HCT116 (cell line): ENCODE measurements at regions not wholly inside any gene's neighbourhood (a gene's known extent, or its start where the extent isn't known, plus 50 kb on each side); places are given as distances from the start of the nearest gene placed in this dataset.

ENCODE experiments used
- ATAC-seq: fragments of 200-7000 bp; cut with Tn5 transposase; 2 replicates; pipeline ENCODE4 v1.9.1; 2020; ENCODE audit warnings: mild to moderate bottlenecking, moderate library complexity
- BruUV-seq: library from RNA; stranded (reverse); fragments of 400-500 nt; replicated peaks from 2 replicates; lab custom pipeline; 2021; lab: Mats Ljungman, UMichigan
- CTCF ChIA-PET: fragments of 300-600 bp; sonication (Branson Sonifier 250); formaldehyde crosslinking; loops from one replicate; lab custom pipeline; 2021; ENCODE audit warnings: antibody characterized with exemption; lab: Charles Lee
- POLR2A ChIA-PET: fragments of 300-600, 350-600 bp; sonication (Branson Sonifier 250); formaldehyde crosslinking; loops from one replicate; lab custom pipeline; 2021; ENCODE audit warnings: antibody characterized with exemption; lab: Charles Lee
- RAD21 ChIA-PET, 2 experiments: fragments of 300-600 bp; sonication (Branson Sonifier 250); formaldehyde crosslinking; loops; one replicate each; lab custom pipeline; 2023; ENCODE audit warnings: low total read pairs in 2 of 2; ENCODE audit not compliant: uncharacterized antibody in 2 of 2, unreplicated experiment in 2 of 2, low non-redundant PET in 1 of 2; lab: Charles Lee
- DNase-seq: peaks from one replicate; pipeline ENCODE4 v3.0.0-alpha.2; 2010; ENCODE audit warnings: low read depth, low spot score
- H2AFZ ChIP-seq: fragments of 200-600 bp; shearing (Covaris generic), sonication (generic); 2 replicates; pipeline ENCODE4 v1.6.1; 2017; ENCODE audit warnings: low read depth, mixed run types, mixed read lengths, antibody characterized with exemption, low read length; ENCODE audit not compliant: poor library complexity, severe bottlenecking
- H3K27ac ChIP-seq: 2 replicates; pipeline ENCODE4 v1.5.1; 2012; ENCODE audit warnings: low read depth, low read length
- H3K27me3 ChIP-seq: fragments of 200-600 bp; sonication (generic); 2 replicates; pipeline ENCODE4 v1.6.1; 2016; ENCODE audit warnings: mixed run types, low read length, mixed read lengths; ENCODE audit not compliant: insufficient read depth
- H3K36me3 ChIP-seq, 2 experiments: fragments of 200-500 bp in 1 of 2; fragments of 200-600 bp in 1 of 2; sonication (Bioruptor generic) in 1 of 2; sonication (generic) in 1 of 2; 2 replicates each; pipeline versions ENCODE4 v1.5.1 to v1.6.1; 2014 to 2016; ENCODE audit warnings: low read length in 2 of 2, inconsistent platforms in 1 of 2, mixed read lengths in 1 of 2, mixed run types in 1 of 2; ENCODE audit not compliant: insufficient read depth in 2 of 2, control insufficient read depth in 1 of 2
- H3K4me1 ChIP-seq, 2 experiments: fragments of 200-600 bp in 1 of 2; sonication (generic) in 1 of 2; 2 replicates each; pipeline versions ENCODE4 v1.5.1 to v1.6.1; 2012 to 2017; ENCODE audit warnings: low read length in 2 of 2, inconsistent platforms in 1 of 2, mild to moderate bottlenecking in 1 of 2, mixed read lengths in 1 of 2, mixed run types in 1 of 2, moderate library complexity in 1 of 2; ENCODE audit not compliant: insufficient read depth in 2 of 2, control insufficient read depth in 1 of 2
- H3K4me2 ChIP-seq: fragments of 200-600 bp; sonication (generic); 2 replicates; pipeline ENCODE4 v1.6.1; 2017; ENCODE audit warnings: mixed run types, low read length, mixed read lengths
- H3K4me3 ChIP-seq, 2 experiments: fragments of 200-600 bp in 1 of 2; sonication (generic) in 1 of 2; replicated peaks in 1 of 2; 2 replicates each; pipeline ENCODE4 v1.5.1; 2011 to 2016; ENCODE audit warnings: low read length in 2 of 2, control low read depth in 1 of 2, low read depth in 1 of 2, mild to moderate bottlenecking in 1 of 2, mixed read lengths in 1 of 2, mixed run types in 1 of 2
- H3K79me2 ChIP-seq: fragments of 200-600 bp; sonication (generic); 2 replicates; pipeline ENCODE4 v1.6.1; 2017; ENCODE audit warnings: mild to moderate bottlenecking, mixed run types, low read length, moderate library complexity, mixed read lengths; ENCODE audit not compliant: insufficient read depth
- H3K9ac ChIP-seq: fragments of 200-600 bp; sonication (generic); 2 replicates; pipeline ENCODE4 v1.6.1; 2016; ENCODE audit warnings: low read length, mixed read lengths
- H3K9me2 ChIP-seq: fragments of 200-600 bp; sonication (generic), shearing (Covaris generic); 2 replicates; pipeline ENCODE4 v1.6.1; 2017; ENCODE audit warnings: mixed run types, mild to moderate bottlenecking, moderate library complexity; ENCODE audit not compliant: insufficient read depth
- H3K9me3 ChIP-seq, 2 experiments: fragments of 200-500 bp in 1 of 2; fragments of 200-600 bp in 1 of 2; sonication (Bioruptor generic) in 1 of 2; sonication (generic) in 1 of 2; 2 replicates each; pipeline ENCODE4 v1.6.1; 2014 to 2017; ENCODE audit warnings: low read length in 2 of 2, mixed read lengths in 2 of 2, inconsistent platforms in 1 of 2, low read depth in 1 of 2, mild to moderate bottlenecking in 1 of 2, mixed run types in 1 of 2, moderate library complexity in 1 of 2; ENCODE audit not compliant: control insufficient read depth in 1 of 2, insufficient read depth in 1 of 2
- H4K20me1 ChIP-seq: fragments of 200-600 bp; sonication (generic), shearing (Covaris generic); 2 replicates; pipeline ENCODE4 v1.6.1; 2017; ENCODE audit warnings: mixed run types, mild to moderate bottlenecking, moderate library complexity; ENCODE audit not compliant: insufficient read depth
- CEBPB ChIP-seq: IDR thresholded peaks from 2 replicates; pipeline ENCODE4 v1.6.1; 2012; ENCODE audit warnings: low read depth
- EGR1 ChIP-seq: IDR thresholded peaks from 2 replicates; pipeline ENCODE4 v1.6.1; 2012; ENCODE audit warnings: low read depth
- ELF1 ChIP-seq: IDR thresholded peaks from 2 replicates; pipeline ENCODE4 v1.6.1; 2012; ENCODE audit warnings: low read depth, borderline replicate concordance
- EZH2 ChIP-seq: fragments of 200-600 bp; sonication (generic); IDR thresholded peaks from 2 replicates; pipeline ENCODE4 v1.6.1; 2017; ENCODE audit warnings: antibody characterized with exemption, mixed run types
- EZH2phosphoT487 ChIP-seq: fragments of 200-600 bp; IDR thresholded peaks from 2 replicates; pipeline ENCODE4 v1.6.1; 2018; ENCODE audit warnings: antibody characterized with exemption, borderline replicate concordance
- JUND ChIP-seq: IDR thresholded peaks from 2 replicates; pipeline ENCODE4 v1.6.1; 2012
- POLR2A ChIP-seq: IDR thresholded peaks from 2 replicates; pipeline ENCODE4 v1.7.0; 2011; ENCODE audit warnings: borderline replicate concordance; ENCODE audit not compliant: insufficient read depth, insufficient read length; ENCODE audit errors: extremely low read depth
- POLR2AphosphoS5 ChIP-seq: IDR thresholded peaks from 2 replicates; pipeline ENCODE4 v1.6.1; 2011; ENCODE audit warnings: mild to moderate bottlenecking, low read depth, low read length, moderate library complexity
- RAD21 ChIP-seq: IDR thresholded peaks from 2 replicates; pipeline ENCODE4 v1.6.1; 2012; ENCODE audit warnings: low read depth, mild to moderate bottlenecking
- REST ChIP-seq: IDR thresholded peaks from 2 replicates; pipeline ENCODE4 v1.6.1; 2012; ENCODE audit warnings: low read depth
- SIN3A ChIP-seq: IDR thresholded peaks from 2 replicates; pipeline ENCODE4 v1.6.1; 2012; ENCODE audit warnings: low read depth
- SP1 ChIP-seq: IDR thresholded peaks from 2 replicates; pipeline ENCODE4 v1.6.1; 2012; ENCODE audit warnings: low read depth
- SRF ChIP-seq: IDR thresholded peaks from 2 replicates; pipeline ENCODE4 v1.6.1; 2012; ENCODE audit warnings: low read depth
- ZFX ChIP-seq: fragments of 450-650 bp; IDR thresholded peaks from 2 replicates; pipeline ENCODE4 v1.6.1; 2017
- ZNF274 ChIP-seq: fragments of 200-500 bp; sonication (Bioruptor generic); IDR thresholded peaks from 2 replicates; pipeline ENCODE4 v1.6.1; 2014; ENCODE audit warnings: mild to moderate bottlenecking, low read depth, low read length, inconsistent platforms
- intact Hi-C: fragments of 100-400 bp; cut with micrococcal nuclease; formaldehyde crosslinking; loops from 2 replicates; pipeline ENCODE4 v1.10.0; 2022
- TF ChIP-seq, protein P1 (sequence below), 3 experiments: fragments of 200-600 bp in 1 of 3; sonication (generic) in 1 of 3; IDR thresholded peaks in 2 of 3; conservative IDR thresholded peaks in 1 of 3; 2 replicates each; pipeline ENCODE4 v1.5.1; 2012 to 2017; ENCODE audit warnings: low read depth in 2 of 3, low read length in 2 of 3, antibody characterized with exemption in 1 of 3, borderline replicate concordance in 1 of 3, control low read depth in 1 of 3, mild to moderate bottlenecking in 1 of 3, mixed read lengths in 1 of 3, mixed run types in 1 of 3, moderate library complexity in 1 of 3; ENCODE audit not compliant: insufficient read depth in 1 of 3

GRCh38 chr12:47373554-47374150 is 293.9 kb upstream of the AMIGO2 start (continued):
- TF ChIP-seq REST (no peak), POLR2AphosphoS5 (no peak), EGR1 (no peak), ELF1 (no peak), EZH2 (no peak), CEBPB (no peak), RAD21 (no peak), EZH2phosphoT487 (no peak), SP1 (no peak)

- Histone ChIP-seq H3K36me3 (no peaks in the 10 kb centered on the region), H3K9me2 (no peaks in the 10 kb centered on the region), H4K20me1 (no peaks in the 10 kb centered on the region), H3K9ac (no peak overlapping the region), H3K79me2 (no peaks in the 10 kb centered on the region), H3K4me2 (no peak overlapping the region), H3K9me3 (no peaks in the 10 kb centered on the region), H3K4me3 (no peak overlapping the region), H3K27me3 (no peaks in the 10 kb centered on the region), H3K27ac (no peak overlapping the region), H3K4me1 (no peaks in the 10 kb centered on the region), H2AFZ (no peak overlapping the region)
- RAD21 ChIA-PET = no interaction called here
- ATAC-seq = no peak
- POLR2A ChIA-PET = no interaction called here
- intact Hi-C loops = no loop called here
- CTCF ChIA-PET = no interaction called here
- no peak for TF ChIP-seq SP1
- no peak for TF ChIP-seq EZH2
- TF ChIP-seq ZFX = no peak
- TF ChIP-seq REST = no peak
- no peak for TF ChIP-seq SRF
- no peak for TF ChIP-seq JUND
- no peak for TF ChIP-seq SIN3A
- no peak for TF ChIP-seq POLR2A
- TF ChIP-seq ZNF274 = no peak
- TF ChIP-seq, protein P1, sequence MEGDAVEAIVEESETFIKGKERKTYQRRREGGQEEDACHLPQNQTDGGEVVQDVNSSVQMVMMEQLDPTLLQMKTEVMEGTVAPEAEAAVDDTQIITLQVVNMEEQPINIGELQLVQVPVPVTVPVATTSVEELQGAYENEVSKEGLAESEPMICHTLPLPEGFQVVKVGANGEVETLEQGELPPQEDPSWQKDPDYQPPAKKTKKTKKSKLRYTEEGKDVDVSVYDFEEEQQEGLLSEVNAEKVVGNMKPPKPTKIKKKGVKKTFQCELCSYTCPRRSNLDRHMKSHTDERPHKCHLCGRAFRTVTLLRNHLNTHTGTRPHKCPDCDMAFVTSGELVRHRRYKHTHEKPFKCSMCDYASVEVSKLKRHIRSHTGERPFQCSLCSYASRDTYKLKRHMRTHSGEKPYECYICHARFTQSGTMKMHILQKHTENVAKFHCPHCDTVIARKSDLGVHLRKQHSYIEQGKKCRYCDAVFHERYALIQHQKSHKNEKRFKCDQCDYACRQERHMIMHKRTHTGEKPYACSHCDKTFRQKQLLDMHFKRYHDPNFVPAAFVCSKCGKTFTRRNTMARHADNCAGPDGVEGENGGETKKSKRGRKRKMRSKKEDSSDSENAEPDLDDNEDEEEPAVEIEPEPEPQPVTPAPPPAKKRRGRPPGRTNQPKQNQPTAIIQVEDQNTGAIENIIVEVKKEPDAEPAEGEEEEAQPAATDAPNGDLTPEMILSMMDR (IDR thresholded peaks at IDR 0.05 in 2 of 3, conservative IDR thresholded peaks at IDR 0.05 in 1 of 3; ENCODE audit: borderline replicate concordance in 1 of 3, insufficient read depth in 1 of 3, low read depth in 2 of 3, low read length in 2 of 3) = no peak
- no peak for TF ChIP-seq POLR2AphosphoS5
- BruUV-seq = no TSS peak
- no peak for DNase-seq
These were observed 290.7 kb upstream of the AMIGO2 start for GRCh38 chr12:47370421-47370820.
